ENCODE measurements at regions not wholly inside any gene's neighbourhood (a gene's known extent, or its start where the extent isn't known, plus 50 kb on each side); places are given as distances from the start of the nearest gene placed in this dataset.

GRCh38 chr11:130718120-130718519 is 198.2 kb downstream of the SNX19 start:
- no peak for ATAC-seq

GRCh38 chr11:130719220-130719915 is 196.9 kb downstream of the SNX19 start:
- no peak for ATAC-seq

- no peak for ATAC-seq
These were observed 195.9 kb downstream of the SNX19 start for GRCh38 chr11:130720232-130721022.

DNA sequence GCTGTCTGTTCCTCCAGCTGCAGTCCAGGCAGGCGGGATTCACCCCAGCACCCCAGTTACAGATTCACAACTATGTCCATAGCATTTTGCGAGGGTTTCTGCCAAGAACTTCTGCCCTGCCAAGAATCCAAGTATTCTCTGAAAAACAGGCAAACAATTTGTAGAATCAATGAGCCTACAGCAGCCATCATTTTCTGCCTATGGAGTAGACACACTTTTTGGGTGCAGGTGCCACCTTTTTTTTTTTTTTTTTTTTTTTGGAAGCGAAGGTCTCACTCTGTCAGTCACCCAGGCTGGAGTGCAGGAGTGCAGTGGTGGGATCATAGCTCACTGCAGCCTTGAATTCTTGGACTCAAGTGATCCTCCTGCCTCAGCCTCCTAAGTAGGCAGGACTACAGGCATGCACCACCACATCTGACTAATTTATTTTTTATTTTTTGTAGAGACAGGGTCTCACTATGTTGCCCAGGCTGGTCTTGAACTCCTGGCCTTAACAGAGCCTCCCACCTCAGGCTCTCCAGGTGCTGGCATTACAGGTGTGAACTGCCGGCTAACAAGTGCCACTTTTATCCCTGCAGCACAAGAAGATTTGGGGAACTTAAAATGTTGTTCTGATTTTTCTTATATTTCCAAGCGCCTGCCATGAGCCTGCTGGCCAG is 195.1 kb downstream of the SNX19 start:
- no peak for ATAC-seq

- peak; percentile 86 for ATAC-seq
These were observed 194.5 kb downstream of the SNX19 start for GRCh38 chr11:130721736-130722135.

GRCh38 chr11:130722401-130722800 is 193.9 kb downstream of the SNX19 start:
- ATAC-seq: no peak

- ATAC-seq: peak; percentile 85
These were observed 190.7 kb downstream of the SNX19 start for GRCh38 chr11:130725421-130726233.

DNA sequence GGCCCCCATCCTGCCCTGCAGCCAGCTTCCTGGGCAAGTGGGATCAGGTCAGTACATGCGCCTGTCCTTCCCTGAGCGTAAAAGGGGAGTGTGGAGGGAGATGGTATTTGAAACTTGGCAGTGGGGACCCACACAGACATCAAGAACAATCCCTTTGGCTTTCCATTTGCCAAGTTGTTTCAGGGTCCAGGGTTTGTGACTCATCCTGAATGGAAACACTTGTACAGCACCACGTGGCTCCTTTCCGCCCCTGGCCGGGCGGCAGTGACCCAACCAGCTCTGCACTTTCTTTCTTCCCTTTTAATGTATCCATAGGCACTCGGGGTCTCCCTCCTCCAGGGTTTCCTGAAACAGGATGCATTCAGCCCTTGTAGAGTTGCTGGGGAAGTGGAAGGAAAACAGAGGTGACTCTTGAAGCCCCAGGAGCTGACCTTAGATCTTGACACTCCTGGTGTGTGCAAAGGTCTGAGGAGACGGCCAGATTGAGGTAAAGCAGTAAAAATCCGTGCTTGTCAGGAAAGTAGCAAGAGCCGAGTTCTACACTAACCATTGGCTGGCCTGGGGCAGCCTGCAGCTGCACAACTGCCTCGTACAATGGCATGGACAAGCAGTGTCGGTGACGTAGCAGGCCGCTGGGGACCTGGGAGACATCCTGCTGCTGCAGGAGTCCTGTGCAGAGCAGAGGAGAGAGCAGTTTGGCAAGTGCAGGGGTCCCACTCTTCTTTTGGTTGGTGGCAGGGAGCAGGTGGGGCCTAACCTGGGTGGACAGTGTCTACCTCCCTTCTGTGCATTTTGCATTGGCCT is 189.8 kb downstream of the SNX19 start:
- ATAC-seq: peak; percentile 26

DNA sequence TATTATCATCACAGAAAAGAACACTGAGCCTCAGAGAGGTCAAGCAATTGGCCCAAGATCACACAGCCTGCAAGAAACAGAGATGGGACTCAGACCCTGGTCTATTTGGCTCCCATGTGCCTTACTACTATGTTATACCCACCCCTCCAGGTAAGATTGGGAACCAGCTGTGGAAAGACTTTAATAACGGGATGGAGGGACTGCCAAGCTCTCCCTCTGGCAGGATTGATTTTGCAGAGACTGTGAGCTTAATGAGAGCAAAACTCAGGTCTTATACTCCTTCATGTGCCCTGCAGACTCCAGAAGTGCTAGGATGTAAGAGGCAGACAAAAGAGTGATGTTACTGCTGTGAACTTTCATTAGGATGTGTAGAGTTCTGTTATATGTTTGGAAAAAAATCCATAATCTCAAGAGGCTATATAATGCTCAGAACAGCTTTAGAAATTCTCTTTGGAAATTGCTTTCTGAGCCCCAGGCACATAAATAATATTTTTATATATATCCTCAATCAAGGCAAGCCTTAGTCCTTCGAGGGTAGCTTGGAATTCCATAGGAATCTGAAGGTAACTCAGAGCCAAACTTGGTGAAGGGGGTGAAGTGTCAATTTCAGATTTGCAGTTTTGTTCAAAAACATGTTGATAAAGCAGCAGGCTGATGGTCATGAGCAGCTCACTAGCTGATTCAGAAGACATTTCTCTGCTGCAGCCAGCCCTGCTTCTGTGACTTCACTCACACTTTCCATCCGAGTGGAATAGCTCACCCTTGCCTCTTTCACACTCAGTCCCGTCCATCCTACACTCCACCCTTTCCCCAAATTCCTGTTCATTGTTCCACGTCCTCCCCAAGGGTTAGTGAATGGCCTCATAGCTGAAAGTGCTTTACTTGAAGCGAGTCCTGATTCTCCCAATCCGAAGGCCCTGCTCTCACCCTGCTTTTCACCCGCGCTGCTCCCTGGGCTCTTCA is 188.8 kb downstream of the SNX19 start:
- no peak for ATAC-seq

DNA sequence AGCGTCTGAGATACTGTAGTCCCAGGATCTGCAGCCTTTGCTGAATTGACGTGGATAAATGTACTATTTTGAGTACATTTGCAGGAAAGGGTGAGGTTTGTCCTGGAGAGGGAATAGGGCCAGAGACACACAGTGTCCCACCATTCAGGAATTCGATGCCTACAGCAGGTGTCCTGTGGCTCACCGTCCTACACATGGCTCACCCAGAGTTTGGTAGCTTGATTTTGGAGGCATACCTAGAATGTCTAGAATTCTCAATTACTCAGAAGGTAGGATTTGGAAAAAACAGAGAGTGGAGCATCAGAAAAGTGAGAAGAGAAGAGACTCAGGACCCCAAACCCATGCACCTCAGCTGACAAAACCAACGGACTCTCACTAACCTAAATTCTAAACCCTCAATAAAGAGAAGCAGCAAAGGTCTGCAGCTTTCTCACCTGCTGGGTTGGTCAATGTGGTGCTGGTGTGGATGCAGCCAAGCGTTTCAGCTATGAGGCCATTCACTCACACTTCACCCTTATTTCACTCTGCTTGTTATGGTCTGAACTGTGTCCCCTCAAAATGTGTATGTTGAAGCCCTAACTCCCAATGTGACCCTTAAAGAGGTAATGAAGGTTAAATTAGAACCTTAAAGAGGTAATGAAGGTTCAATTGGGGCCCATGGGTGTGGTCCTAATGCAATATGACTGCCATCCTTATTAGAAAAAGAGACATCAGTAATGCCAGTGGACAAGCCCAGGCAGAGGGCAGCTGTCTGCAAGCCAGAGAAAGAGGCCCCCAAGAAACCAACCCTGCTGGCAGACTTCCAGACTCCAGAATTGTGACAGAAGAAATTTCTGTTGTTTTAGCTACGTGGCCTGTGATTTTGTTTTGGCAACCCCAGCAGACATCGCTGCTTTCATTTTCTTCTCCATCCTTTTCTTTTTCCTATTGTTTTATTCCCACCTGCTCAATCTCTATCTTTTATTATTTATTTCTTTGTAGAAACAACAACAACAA is 187.8 kb downstream of the SNX19 start:
- no peak for ATAC-seq

GRCh38 chr11:130729193-130729592 is 187.1 kb downstream of the SNX19 start:
- no peak for ATAC-seq

DNA sequence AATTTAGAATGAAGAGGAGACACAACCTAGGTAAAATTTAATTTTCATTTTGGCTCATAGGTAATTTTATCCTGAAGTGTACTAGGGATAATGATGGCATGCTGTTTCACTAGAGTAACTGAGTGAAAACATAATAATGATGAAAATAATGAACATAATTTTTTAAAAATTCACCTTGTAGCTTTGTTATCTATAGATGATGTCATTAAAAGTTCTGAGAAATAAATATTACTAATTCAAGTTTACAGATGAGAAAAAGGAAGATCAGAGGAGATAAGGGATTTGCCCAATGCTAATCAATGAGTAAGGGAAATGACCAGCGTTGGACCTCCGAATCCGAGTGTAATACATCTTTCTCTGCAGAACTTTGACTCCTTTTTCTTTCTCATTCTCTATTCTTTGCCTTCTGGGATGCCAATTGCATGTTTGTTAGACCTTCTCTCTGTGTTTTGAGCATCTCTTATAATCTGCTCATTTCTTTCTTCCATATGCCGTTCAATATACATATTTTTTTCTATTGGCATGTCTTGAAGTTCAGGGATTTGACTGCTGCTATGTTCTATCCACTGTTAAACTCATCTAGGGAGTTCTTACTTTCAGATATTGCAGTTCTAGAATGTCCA is 186.5 kb downstream of the SNX19 start:
- no peak for ATAC-seq

- no peak for ATAC-seq
These were observed 184.9 kb downstream of the SNX19 start for GRCh38 chr11:130731401-130731800.

DNA sequence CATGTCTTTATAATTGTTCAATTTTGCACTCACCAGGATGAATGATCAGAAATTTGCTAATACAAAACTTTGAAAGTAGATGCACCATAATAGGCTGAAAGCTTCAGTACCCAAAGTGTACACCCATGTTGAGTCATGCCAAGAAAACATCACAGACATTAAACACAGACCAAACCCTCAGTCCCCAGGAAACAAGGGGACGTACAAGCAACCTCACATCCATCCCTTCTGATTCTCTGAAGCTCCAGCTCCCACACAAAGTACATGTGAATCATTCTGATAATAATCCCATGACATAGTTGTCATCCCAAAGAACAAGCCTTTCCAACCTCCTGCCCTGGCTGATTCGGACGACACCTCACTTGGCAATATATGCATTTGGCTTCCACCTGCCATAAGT is 183.8 kb downstream of the SNX19 start:
- no peak for ATAC-seq

DNA sequence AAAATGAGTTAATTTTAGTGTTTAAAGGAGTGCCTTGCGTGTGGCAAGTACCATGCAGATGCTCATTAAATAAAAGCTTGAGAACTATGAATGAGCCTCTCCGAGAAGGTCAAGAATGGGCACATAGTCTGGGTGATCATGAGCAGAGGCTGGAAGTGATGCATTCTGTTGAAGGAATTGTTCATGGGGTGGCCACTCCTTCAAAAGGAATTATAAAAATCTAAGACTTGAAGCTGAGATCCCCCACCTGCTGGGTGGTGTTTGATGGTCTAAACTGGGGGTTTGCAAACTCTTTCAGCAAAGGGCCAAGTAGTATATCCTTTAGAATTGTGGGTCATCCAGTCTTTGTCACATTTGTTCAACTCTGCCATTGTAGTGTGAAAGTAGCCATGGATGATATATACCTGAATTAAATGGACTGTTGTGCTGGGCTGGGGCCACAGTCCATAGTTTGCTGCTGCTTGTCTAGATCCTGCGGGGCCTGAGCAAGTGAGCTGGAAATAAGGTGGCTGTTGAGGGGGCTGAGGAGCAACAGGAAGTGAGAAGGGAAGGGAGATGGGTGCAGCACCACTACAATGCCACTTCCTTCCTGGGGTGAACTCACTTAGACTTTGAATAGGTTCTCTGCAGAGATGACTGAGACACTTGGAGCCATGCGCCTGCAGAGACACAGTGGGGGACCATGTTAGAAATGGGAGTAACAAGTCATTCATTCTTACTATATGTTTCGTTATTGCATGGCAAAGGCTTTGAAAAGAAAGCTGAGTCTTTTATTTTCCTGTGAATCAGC is 179.0 kb downstream of the SNX19 start:
- no peak for ATAC-seq

GRCh38 chr11:130737866-130738431 is 178.3 kb downstream of the SNX19 start:
- ATAC-seq: peak; percentile 84

GRCh38 chr11:130738611-130739010 is 177.7 kb downstream of the SNX19 start:
- ATAC-seq: no peak

GRCh38 chr11:130740819-130741218 is 175.5 kb downstream of the SNX19 start:
- no peak for ATAC-seq

Measured in esophagus mucosa (tissue), 1 donor.